DOHH2 (cell line): ENCODE measurements at regions not wholly inside any gene's neighbourhood (a gene's known extent, or its start where the extent isn't known, plus 50 kb on each side); places are given as distances from the start of the nearest gene placed in this dataset.

Experiments used
- EZH2phosphoT487 ChIP-seq: fragments of 200-600 bp; sonication (generic); IDR thresholded peaks from 2 replicates; pipeline ENCODE4 v1.6.1; 2017; ENCODE audit warnings: borderline replicate concordance, mild to moderate bottlenecking, antibody characterized with exemption, low read length, moderate library complexity, mixed read lengths
- TF ChIP-seq, protein P1 (sequence below): fragments of 200-600 bp; sonication (generic); IDR thresholded peaks from one replicate; pipeline ENCODE4 v1.5.1; 2014; ENCODE audit warnings: antibody characterized with exemption, mild to moderate bottlenecking, low read depth, low read length; ENCODE audit not compliant: poor library complexity, severe bottlenecking

GRCh38 chr1:115426231-115426771, 88.3 kb upstream of the NGF start:
- TF ChIP-seq, protein P1, sequence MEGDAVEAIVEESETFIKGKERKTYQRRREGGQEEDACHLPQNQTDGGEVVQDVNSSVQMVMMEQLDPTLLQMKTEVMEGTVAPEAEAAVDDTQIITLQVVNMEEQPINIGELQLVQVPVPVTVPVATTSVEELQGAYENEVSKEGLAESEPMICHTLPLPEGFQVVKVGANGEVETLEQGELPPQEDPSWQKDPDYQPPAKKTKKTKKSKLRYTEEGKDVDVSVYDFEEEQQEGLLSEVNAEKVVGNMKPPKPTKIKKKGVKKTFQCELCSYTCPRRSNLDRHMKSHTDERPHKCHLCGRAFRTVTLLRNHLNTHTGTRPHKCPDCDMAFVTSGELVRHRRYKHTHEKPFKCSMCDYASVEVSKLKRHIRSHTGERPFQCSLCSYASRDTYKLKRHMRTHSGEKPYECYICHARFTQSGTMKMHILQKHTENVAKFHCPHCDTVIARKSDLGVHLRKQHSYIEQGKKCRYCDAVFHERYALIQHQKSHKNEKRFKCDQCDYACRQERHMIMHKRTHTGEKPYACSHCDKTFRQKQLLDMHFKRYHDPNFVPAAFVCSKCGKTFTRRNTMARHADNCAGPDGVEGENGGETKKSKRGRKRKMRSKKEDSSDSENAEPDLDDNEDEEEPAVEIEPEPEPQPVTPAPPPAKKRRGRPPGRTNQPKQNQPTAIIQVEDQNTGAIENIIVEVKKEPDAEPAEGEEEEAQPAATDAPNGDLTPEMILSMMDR = no peak
- no peak for TF ChIP-seq EZH2phosphoT487
